NCI-H2029 treated with DMSO at 0.1 percent for 48 hours (cell line): ENCODE measurements at regions not wholly inside any gene's neighbourhood (a gene's known extent, or its start where the extent isn't known, plus 50 kb on each side); places are given as distances from the start of the nearest gene placed in this dataset.

Source experiments
- DNase-seq: peaks from one replicate; lab custom pipeline; 2025; lab: John Stamatoyannopoulos, UW

GRCh38 chr4:53688186-53688790, 97.0 kb upstream of the LNX1 start:
- no peak for DNase-seq

- DNase-seq, result no peak
These were observed 95.2 kb upstream of the LNX1 start for GRCh38 chr4:53686521-53686920.

- no peak for DNase-seq
These were observed 93.1 kb upstream of the LNX1 start for GRCh38 chr4:53684136-53685130.

GRCh38 chr4:53682908-53683307, 91.6 kb upstream of the LNX1 start:
- DNase-seq, result no peak

GRCh38 chr4:53682196-53682595, 90.9 kb upstream of the LNX1 start:
- no peak for DNase-seq

GRCh38 chr4:53680598-53680997, 89.3 kb upstream of the LNX1 start:
- no peak for DNase-seq

- DNase-seq, result no peak
These were observed 88.9 kb upstream of the LNX1 start for GRCh38 chr4:53680168-53680567.

- no peak for DNase-seq
These were observed 85.2 kb upstream of the LNX1 start for GRCh38 chr4:53676402-53676871.

GRCh38 chr4:53674903-53675302, 83.6 kb upstream of the LNX1 start:
- DNase-seq, result no peak

- DNase-seq, result no peak
These were observed 81.6 kb upstream of the LNX1 start for GRCh38 chr4:53672873-53673272.

GRCh38 chr4:53671757-53672156, 80.5 kb upstream of the LNX1 start:
- DNase-seq, result peak; percentile 13

GRCh38 chr4:53659737-53660136, 68.5 kb upstream of the LNX1 start:
- no peak for DNase-seq

- DNase-seq, result no peak
These were observed 67.8 kb upstream of the LNX1 start for GRCh38 chr4:53659112-53659511.

- no peak for DNase-seq
These were observed 66.7 kb upstream of the LNX1 start for GRCh38 chr4:53658029-53658428.

- DNase-seq, result no peak
These were observed 65.2 kb upstream of the LNX1 start for GRCh38 chr4:53656421-53656981.

- DNase-seq, result no peak
These were observed 63.0 kb upstream of the LNX1 start for GRCh38 chr4:53654300-53654758.

GRCh38 chr4:53653484-53654053, 62.3 kb upstream of the LNX1 start:
- peak; percentile 46 for DNase-seq

GRCh38 chr4:53651156-53651735, 60.0 kb upstream of the LNX1 start:
- no peak for DNase-seq

GRCh38 chr4:53649357-53649756, 58.1 kb upstream of the LNX1 start:
- DNase-seq, result no peak

GRCh38 chr4:53647547-53647946, 56.3 kb upstream of the LNX1 start:
- DNase-seq, result no peak

GRCh38 chr4:53646795-53647194, 55.5 kb upstream of the LNX1 start:
- no peak for DNase-seq

- DNase-seq, result no peak
These were observed 53.8 kb upstream of the LNX1 start for GRCh38 chr4:53645108-53645507.
